ENCODE measurements at regions not wholly inside any gene's neighbourhood (a gene's known extent, or its start where the extent isn't known, plus 50 kb on each side); places are given as distances from the start of the nearest gene placed in this dataset.

GRCh38 chr11:21897752-21898151 lies 295.1 kb upstream of the ANO5 start:
- ATAC-seq (ENCODE audit: low read depth) = no peak
- no peak overlapping the region for H3K27ac ChIP-seq (ENCODE audit: poor library complexity, severe bottlenecking)

GRCh38 chr11:21908211-21908610 lies 284.7 kb upstream of the ANO5 start:
- no peaks in the 10 kb centered on the region for H3K36me3 ChIP-seq (ENCODE audit: low read depth)
- DNase-seq (ENCODE audit: low spot score) (no peak), ATAC-seq (ENCODE audit: low read depth) (no peak)
- no peak for TF ChIP-seq CTCF (IDR thresholded peaks at IDR 0.05; ENCODE audit: poor library complexity, severe bottlenecking)
- H3K4me3 ChIP-seq (ENCODE audit: severe bottlenecking) = no peak overlapping the region
- no peaks in the 10 kb centered on the region for H3K9me3 ChIP-seq (ENCODE audit: severe bottlenecking)
- no peak overlapping the region for H3K27ac ChIP-seq (ENCODE audit: poor library complexity, severe bottlenecking)
- H3K4me1 ChIP-seq (ENCODE audit: insufficient read depth, poor library complexity, severe bottlenecking) = no peaks in the 10 kb centered on the region
- H3K27me3 ChIP-seq (ENCODE audit: insufficient read depth, poor library complexity, severe bottlenecking) = no peaks in the 10 kb centered on the region

More at GRCh38 chr11:21897752-21898151, 295.1 kb upstream of the ANO5 start:
- Histone ChIP-seq H3K4me1 (ENCODE audit: insufficient read depth, poor library complexity, severe bottlenecking) (no peaks in the 10 kb centered on the region), H3K36me3 (ENCODE audit: low read depth) (no peaks in the 10 kb centered on the region), H3K4me3 (ENCODE audit: severe bottlenecking) (no peak overlapping the region), H3K9me3 (ENCODE audit: severe bottlenecking) (no peaks in the 10 kb centered on the region), H3K27me3 (ENCODE audit: insufficient read depth, poor library complexity, severe bottlenecking) (no peaks in the 10 kb centered on the region)
- no peak for TF ChIP-seq CTCF (IDR thresholded peaks at IDR 0.05; ENCODE audit: poor library complexity, severe bottlenecking)
- no peak for DNase-seq (ENCODE audit: low spot score)

- no peak overlapping the region for H3K27ac ChIP-seq (ENCODE audit: poor library complexity, severe bottlenecking)
- H3K4me1 ChIP-seq (ENCODE audit: insufficient read depth, poor library complexity, severe bottlenecking) = no peaks in the 10 kb centered on the region
- DNase-seq (ENCODE audit: low spot score) (no peak), ATAC-seq (ENCODE audit: low read depth) (no peak)
- H3K27me3 ChIP-seq (ENCODE audit: insufficient read depth, poor library complexity, severe bottlenecking) = no peaks in the 10 kb centered on the region
- no peaks in the 10 kb centered on the region for H3K36me3 ChIP-seq (ENCODE audit: low read depth)
- no peaks in the 10 kb centered on the region for H3K9me3 ChIP-seq (ENCODE audit: severe bottlenecking)
- TF ChIP-seq CTCF (IDR thresholded peaks at IDR 0.05; ENCODE audit: poor library complexity, severe bottlenecking) = no peak
- H3K4me3 ChIP-seq (ENCODE audit: severe bottlenecking) = no peak overlapping the region
Measured at GRCh38 chr11:21909145-21909544, 283.7 kb upstream of the ANO5 start.

- Histone ChIP-seq H3K27ac (ENCODE audit: poor library complexity, severe bottlenecking) (no peak overlapping the region), H3K4me3 (ENCODE audit: severe bottlenecking) (no peak overlapping the region), H3K27me3 (ENCODE audit: insufficient read depth, poor library complexity, severe bottlenecking) (no peaks in the 10 kb centered on the region), H3K36me3 (ENCODE audit: low read depth) (no peaks in the 10 kb centered on the region), H3K9me3 (ENCODE audit: severe bottlenecking) (no peaks in the 10 kb centered on the region), H3K4me1 (ENCODE audit: insufficient read depth, poor library complexity, severe bottlenecking) (no peaks in the 10 kb centered on the region)
- TF ChIP-seq CTCF (IDR thresholded peaks at IDR 0.05; ENCODE audit: poor library complexity, severe bottlenecking) = no peak
- no peak for ATAC-seq (ENCODE audit: low read depth)
- DNase-seq (ENCODE audit: low spot score) = no peak
Measured at GRCh38 chr11:21911061-21911460, 281.8 kb upstream of the ANO5 start.

- Histone ChIP-seq H3K9me3 (ENCODE audit: severe bottlenecking) (no peaks in the 10 kb centered on the region), H3K27ac (ENCODE audit: poor library complexity, severe bottlenecking) (no peak overlapping the region), H3K4me1 (ENCODE audit: insufficient read depth, poor library complexity, severe bottlenecking) (no peaks in the 10 kb centered on the region), H3K27me3 (ENCODE audit: insufficient read depth, poor library complexity, severe bottlenecking) (no peaks in the 10 kb centered on the region), H3K4me3 (ENCODE audit: severe bottlenecking) (no peak overlapping the region), H3K36me3 (ENCODE audit: low read depth) (no peaks in the 10 kb centered on the region)
- DNase-seq (ENCODE audit: low spot score) (no peak), ATAC-seq (ENCODE audit: low read depth) (no peak)
- TF ChIP-seq CTCF (IDR thresholded peaks at IDR 0.05; ENCODE audit: poor library complexity, severe bottlenecking) = no peak
Measured at GRCh38 chr11:21912285-21912684, 280.6 kb upstream of the ANO5 start.
